ENCODE measurements at regions not wholly inside any gene's neighbourhood (a gene's known extent, or its start where the extent isn't known, plus 50 kb on each side); places are given as distances from the start of the nearest gene placed in this dataset.
"Not testable (repeated sequence)": the region's sequence is repeated elsewhere in the genome, so short reads cannot be mapped to it uniquely, and the experiment has no call there.

GRCh38 chr6:43997990-43998585 lies 129.2 kb downstream of the MRPL14 start:
- not testable (repeated sequence) for TF ChIP-seq EZH2 (IDR thresholded peaks at IDR 0.05; ENCODE audit: borderline replicate concordance, low read length); CTCF (conservative IDR thresholded peaks at IDR 0.05 in 1 of 2, IDR thresholded peaks at IDR 0.05 in 1 of 2; ENCODE audit: extremely low read depth in 1 of 2, insufficient read depth in 1 of 2, low read depth in 1 of 2, low read length in 2 of 2)
